ENCODE measurements at regions not wholly inside any gene's neighbourhood (a gene's known extent, or its start where the extent isn't known, plus 50 kb on each side); places are given as distances from the start of the nearest gene placed in this dataset.

DNA sequence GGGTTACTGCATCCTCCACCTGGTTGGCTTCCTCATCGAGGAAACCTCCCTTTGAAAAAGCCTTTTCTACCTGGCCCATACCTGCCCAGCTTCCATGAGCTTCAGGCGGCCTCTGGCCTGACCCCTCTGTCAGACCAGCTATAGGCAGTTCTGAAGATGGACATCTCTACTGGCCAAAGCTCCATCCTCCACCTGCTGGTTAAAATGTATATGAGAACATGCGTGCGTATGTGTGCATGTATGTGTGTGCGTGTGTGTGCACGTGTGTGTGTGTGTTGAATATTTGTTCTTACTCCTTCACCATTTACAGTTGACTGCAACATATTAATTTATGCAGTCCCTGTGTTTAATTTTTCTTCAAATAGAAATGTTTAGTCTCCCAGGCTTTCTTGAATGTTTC lies 642.4 kb upstream of the RAB6C start:
- Histone ChIP-seq H3K79me2 (ENCODE audit: control insufficient read depth, insufficient read depth, low read length) (no peaks in the 10 kb centered on the region), H3K27ac (ENCODE audit: insufficient read depth, low read depth, low read length) (no peak overlapping the region), H3K4me2 (ENCODE audit: insufficient read depth, low read length) (no peak overlapping the region), H3K9me3 (replicated peaks; ENCODE audit: control insufficient read depth, insufficient read depth, low read length) (peaks cover 8% of the 10 kb centered on the region), H3K9ac (replicated peaks; ENCODE audit: extremely low read depth, insufficient read depth, low read length) (no peak overlapping the region), H3K27me3 (ENCODE audit: control insufficient read depth in 2 of 2, insufficient read depth in 2 of 2, low read length in 2 of 2) (no peaks in the 10 kb centered on the region), H2AFZ (ENCODE audit: low read depth, low read length) (no peak overlapping the region), H3K36me3 (ENCODE audit: control insufficient read depth in 2 of 2, extremely low read depth in 1 of 2, insufficient read depth in 2 of 2, low read length in 2 of 2) (no peaks in the 10 kb centered on the region), H3K9me1 (replicated peaks; ENCODE audit: control insufficient read depth, extremely low read depth, insufficient read depth, low read length) (no peaks in the 10 kb centered on the region), H4K20me1 (replicated peaks; ENCODE audit: control insufficient read depth, extremely low read depth, insufficient read depth, low read length) (no peaks in the 10 kb centered on the region), H3K4me1 (ENCODE audit: control insufficient read depth, extremely low read depth, insufficient read depth, low read length) (no peaks in the 10 kb centered on the region), H3K4me3 (replicated peaks in 1 of 3; ENCODE audit: insufficient read depth in 1 of 3, low read depth in 1 of 3, low read length in 3 of 3) (no peak overlapping the region)
- DNase-seq (ENCODE audit: low read depth, low spot score) (no peak), FAIRE-seq (no peak)
- intact Hi-C loops (cut with micrococcal nuclease): no loop called here
- dilution Hi-C loops (cut with MboI; ENCODE audit: extremely low pct_ligation_motif_present, low sequenced_read_pairs): no loop called here
- TF ChIP-seq JUN (IDR thresholded peaks at IDR 0.05; ENCODE audit: borderline replicate concordance, insufficient read depth, insufficient read length, low read depth) (no peak), POLR2AphosphoS5 (IDR thresholded peaks at IDR 0.05; ENCODE audit: insufficient read depth, low read depth, low read length) (no peak), FOS (IDR thresholded peaks at IDR 0.05; ENCODE audit: borderline replicate concordance, insufficient read depth, low read length) (no peak), MYC (IDR thresholded peaks at IDR 0.05; ENCODE audit: low read depth, low read length) (no peak), EZH2 (IDR thresholded peaks at IDR 0.05; ENCODE audit: borderline replicate concordance, low read depth, low read length, severe bottlenecking) (no peak), GATA2 (IDR thresholded peaks at IDR 0.05; ENCODE audit: insufficient read depth, insufficient read length, low read depth, low read length) (no peak), POLR2A (IDR thresholded peaks at IDR 0.05; ENCODE audit: low read depth, low read length) (no peak)
- TF ChIP-seq, protein P1, sequence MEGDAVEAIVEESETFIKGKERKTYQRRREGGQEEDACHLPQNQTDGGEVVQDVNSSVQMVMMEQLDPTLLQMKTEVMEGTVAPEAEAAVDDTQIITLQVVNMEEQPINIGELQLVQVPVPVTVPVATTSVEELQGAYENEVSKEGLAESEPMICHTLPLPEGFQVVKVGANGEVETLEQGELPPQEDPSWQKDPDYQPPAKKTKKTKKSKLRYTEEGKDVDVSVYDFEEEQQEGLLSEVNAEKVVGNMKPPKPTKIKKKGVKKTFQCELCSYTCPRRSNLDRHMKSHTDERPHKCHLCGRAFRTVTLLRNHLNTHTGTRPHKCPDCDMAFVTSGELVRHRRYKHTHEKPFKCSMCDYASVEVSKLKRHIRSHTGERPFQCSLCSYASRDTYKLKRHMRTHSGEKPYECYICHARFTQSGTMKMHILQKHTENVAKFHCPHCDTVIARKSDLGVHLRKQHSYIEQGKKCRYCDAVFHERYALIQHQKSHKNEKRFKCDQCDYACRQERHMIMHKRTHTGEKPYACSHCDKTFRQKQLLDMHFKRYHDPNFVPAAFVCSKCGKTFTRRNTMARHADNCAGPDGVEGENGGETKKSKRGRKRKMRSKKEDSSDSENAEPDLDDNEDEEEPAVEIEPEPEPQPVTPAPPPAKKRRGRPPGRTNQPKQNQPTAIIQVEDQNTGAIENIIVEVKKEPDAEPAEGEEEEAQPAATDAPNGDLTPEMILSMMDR (IDR thresholded peaks at IDR 0.05; ENCODE audit: extremely low read depth in 1 of 2, insufficient read depth in 1 of 2, low read depth in 1 of 2, low read length in 2 of 2): no peak
- TF ChIP-seq, protein P2, sequence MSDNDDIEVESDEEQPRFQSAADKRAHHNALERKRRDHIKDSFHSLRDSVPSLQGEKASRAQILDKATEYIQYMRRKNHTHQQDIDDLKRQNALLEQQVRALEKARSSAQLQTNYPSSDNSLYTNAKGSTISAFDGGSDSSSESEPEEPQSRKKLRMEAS (IDR thresholded peaks at IDR 0.05; ENCODE audit: insufficient read depth, insufficient read length): no peak
- ChIA-PET POLR2A (no interaction called here), CTCF (no interaction called here)
- no TSS peak for BruUV-seq (replicated peaks)
